ENCODE measurements at regions not wholly inside any gene's neighbourhood (a gene's known extent, or its start where the extent isn't known, plus 50 kb on each side); places are given as distances from the start of the nearest gene placed in this dataset.

DNA sequence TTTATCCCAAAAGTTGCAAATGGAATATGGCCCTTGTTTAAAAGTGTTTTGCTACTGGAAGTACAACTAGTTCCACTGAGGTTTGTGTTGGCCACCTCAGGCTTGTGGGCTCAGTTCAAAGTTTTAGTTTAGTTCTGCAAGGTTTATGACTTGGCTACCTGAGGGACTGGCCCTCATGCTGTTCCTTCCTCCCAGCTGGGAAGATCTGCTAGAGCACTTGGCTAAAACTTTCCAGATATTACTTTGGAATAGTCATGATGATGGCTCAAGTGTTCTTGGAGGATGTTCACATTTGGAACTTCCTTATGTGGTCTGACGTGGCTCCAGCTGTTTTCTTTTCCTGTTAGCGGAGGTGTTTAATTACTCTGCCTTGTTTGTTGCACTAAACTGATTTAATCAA lies 110.2 kb upstream of the IVNS1ABP start:
- no peak for DNase-seq

DNA sequence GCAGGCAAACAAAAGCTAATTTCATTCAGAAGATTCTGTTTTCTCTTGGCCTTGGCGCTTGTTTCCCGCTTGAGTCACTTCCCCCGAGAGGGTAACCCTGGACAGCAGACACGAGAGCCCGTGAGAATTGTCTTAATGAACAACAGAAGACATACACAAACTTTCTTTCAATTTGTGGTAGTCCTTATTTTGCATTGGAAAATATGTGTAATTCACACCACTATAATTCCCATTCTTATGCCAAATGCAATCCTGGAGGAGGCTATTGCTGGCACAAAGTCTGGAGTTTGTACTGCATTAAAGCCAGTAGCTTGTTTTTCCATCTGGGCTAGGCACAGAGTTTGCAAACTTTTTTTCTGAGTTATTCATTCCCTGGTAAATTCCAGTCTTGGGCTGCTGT lies 109.8 kb upstream of the IVNS1ABP start:
- no peak for DNase-seq

DNA sequence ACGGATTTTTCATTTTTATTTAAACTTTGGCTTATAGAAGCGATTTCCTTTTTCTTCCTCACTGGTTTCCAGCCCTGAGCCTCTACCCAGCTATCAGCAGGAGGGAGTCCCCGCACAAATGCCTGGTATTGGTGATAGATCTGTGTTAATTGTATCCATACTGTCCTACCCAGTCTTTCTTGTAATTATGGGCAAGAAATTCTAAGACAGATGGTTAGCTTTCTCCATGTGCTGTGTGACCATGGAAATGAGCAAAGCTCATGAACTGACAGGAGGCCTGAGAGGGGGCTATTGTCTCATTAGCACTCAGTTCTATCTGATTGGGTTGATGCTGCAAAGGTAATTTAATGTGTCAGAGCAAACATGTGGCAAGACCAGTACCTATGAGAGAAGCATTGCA lies 108.1 kb upstream of the IVNS1ABP start:
- DNase-seq = no peak

DNA sequence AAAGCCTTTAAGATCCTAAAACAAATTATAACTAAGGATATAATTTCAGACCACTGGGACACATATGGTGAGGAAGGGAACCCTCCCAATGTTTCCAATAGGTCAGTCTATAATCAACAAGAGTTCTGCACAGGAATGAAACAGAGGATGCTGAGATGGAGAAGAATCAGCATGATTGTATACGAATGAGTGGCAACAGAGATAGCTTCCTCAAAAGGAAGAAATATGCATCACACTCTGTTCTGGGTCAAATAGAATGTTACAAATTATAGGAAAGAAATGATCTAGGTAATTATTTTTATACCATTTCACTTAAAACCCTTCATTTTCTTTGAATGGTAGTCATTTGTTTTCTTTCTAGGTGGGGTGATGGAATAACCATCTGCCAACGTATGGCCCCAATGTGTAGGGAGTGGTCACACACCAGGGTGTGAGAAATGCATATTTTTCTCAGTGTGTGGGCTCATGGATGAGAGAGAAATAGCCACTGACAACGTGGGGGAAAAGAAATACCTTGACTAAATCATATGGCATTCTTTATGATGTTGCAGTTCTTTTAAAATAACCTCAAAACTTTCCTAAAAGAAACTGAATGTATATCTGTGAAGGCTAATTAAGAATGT lies 104.6 kb upstream of the IVNS1ABP start:
- DNase-seq = no peak

DNA sequence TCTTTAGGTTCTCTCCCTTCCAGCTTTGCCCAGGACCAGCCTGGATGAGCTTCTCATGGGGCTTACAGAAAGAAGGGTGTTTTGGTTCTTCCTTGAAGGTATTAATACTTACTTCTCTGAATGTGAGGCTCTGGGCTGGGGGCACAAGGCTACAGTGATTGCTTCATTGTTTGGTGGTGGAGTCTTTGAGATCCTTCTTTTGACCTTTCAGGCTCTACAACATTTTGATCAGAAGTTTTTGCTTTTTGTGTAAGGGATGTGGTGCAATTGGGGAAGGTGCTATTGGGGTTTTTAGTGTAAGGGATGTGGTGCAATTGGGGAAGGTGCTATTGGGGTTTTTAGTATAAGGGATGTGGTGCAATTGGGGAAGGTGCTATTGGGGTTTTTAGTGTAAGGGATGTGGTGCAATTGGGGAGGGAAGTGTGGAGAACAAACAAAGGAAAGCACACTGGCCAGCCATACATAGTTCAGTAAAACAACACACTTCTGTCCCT lies 103.6 kb upstream of the IVNS1ABP start:
- no peak for DNase-seq

DNA sequence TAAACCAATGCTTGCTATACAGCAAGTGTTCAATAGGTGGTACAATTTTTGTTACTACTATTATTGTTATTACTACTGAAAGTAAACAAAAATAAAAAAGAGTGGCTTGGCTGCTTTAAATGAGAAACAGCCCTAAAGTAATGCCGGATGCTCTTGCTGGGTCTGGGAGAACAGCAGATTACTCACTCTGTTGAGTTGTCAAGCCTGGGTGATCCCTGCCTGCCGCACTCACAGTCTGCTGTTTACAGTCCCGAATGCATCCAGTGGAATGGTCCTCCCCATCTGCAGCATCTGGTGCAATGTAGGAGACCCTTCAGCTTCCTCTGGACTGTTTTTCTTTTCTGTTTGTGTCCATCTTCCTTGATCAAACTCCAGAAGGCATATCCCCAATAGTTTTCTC lies 102.7 kb upstream of the IVNS1ABP start:
- DNase-seq = no peak

DNA sequence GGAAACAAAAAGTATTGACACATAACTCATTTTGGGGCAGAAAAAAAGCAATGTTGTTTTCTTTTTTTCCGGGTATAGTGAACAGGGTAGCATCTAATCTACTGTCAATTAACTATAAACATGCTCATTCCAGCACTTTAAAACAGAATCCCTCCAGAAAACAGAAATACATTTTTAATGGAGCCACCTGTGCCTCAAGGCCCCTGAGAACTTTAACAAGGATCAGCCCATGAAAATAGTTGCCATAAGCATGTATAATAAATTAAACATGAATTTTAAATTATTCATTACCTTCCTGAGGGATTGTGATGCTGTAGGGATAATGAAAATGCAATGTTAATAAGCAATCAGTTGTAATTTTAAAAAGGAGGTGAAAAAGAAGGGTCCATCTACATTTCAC lies 101.4 kb upstream of the IVNS1ABP start:
- DNase-seq = no peak

DNA sequence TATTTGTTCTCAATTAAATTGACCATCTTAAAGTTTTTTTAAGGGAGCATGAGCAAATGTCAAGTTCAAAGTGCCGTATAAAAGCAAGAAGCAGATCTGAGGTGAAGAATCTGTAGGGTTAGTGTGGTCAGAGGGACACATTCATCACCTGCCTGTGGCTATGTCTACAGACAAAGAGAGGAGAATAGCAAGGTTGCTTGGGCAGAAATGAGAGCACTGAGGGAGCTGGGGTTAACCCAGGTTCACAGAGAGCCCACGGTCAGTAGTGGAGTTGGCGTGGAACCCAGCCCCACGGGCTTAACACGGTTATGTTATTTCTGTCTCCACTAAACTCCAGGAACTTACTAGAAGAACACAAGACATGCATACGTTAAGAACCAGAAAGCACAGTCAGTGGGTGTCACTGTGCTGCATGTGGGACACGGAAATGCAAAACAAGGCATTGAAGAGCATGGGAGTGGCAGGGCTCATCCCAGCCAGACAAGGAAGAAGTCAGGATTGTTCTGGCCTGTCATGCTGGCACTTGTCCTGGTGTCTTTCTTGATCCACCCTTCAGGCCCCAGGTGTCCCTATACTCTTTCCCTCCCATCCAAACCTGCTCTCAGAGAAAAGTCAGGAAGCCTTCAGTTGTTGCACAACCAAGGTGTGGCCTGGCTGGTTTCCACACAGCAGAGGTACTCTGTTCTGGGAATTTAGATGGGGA lies 95.5 kb upstream of the IVNS1ABP start:
- no peak for DNase-seq

DNA sequence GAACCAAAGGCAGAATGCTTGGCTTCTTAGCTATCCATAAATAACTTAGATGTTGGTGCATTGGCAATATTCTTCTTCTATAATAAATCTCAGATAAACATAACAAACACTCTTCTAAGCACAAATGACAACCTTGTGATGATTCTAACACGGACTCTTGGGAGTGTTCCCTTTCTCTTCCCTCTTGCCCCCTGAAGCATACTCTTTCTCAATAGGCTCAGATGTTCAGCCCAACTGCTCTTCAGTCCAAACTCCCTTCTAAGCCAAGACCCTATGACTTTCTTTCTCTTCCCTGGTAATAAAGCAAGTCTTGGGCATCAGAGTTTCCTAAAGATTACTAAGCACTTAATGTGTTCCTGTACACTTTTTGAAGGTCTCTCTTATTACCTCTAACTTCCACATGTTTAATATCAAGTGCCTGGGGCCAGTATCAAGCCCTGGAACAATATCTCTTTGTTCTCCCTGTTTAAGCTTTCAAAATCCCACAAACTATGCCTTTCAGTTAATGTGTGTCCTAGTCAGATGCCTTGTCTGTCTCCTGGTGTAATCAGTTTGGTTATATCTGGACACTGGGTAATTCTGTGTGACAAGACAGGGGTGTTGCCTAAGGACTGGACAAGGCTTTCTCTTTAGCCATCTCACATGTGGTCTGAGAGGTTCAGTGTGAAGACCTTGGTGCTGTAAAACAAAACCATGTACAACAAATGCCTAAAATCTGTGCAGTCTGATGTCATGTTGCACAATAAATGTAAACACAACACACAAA lies 92.9 kb upstream of the IVNS1ABP start:
- DNase-seq = no peak

DNA sequence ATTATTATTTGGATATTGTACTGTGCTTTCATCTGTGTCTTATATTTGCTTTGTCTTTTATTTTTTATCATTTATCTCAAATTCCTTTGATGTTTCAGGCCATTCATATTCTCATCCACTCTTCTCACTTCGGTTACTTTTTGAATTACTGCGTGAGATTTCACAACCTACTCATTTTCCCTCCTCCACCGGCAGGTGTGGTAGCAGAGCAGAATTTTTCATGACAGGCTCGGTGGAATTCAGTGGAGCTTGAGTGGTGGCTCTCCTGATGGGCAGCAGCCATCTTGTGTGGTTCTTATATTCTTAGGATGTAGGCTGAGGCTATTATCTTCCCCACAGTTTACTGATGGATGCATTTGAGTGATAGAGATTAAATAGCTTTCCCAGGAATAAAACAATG lies 92.3 kb upstream of the IVNS1ABP start:
- no peak for DNase-seq

DNA sequence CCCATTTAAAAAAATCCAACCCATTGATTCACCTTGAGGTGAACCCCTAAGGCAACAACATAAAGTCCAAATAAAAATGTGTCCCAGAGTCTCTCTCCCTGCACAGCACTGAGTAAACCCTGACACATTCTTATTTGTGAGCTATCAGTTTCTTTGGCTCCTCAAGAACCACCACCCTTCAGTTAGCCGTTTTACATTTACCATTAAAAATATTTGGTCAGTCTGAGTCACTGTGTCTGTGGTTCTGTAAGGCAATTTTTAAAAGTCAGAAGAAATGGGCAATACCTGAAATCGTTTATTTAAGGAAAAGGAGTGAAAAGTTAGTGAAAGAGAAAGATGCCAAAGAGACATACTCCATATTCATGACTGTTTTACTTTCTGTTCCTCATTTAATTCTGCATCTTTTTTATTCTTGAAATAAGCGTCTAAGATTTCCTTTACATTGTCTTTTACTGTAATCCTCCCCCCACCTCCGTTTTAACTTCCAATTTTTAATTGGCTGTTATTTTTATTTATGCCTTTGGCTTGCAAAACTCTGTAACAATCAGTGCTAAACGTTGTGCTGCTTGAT lies 91.7 kb upstream of the IVNS1ABP start:
- DNase-seq = no peak

DNA sequence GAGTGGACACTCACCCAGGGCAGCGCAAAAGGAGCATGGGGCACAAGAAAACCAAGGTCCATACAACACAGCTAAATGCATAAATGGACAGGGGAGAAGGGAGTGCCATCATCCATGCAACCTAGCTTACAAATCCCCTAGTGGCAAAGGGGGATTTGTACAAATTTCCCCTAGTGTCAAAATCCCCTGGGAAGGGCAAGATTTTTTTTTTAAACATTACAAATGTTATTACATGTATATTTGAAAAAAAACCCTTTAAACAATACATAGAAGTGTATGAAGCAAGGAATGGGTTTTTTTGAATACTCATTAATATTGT lies 89.6 kb upstream of the IVNS1ABP start:
- no peak for DNase-seq

DNA sequence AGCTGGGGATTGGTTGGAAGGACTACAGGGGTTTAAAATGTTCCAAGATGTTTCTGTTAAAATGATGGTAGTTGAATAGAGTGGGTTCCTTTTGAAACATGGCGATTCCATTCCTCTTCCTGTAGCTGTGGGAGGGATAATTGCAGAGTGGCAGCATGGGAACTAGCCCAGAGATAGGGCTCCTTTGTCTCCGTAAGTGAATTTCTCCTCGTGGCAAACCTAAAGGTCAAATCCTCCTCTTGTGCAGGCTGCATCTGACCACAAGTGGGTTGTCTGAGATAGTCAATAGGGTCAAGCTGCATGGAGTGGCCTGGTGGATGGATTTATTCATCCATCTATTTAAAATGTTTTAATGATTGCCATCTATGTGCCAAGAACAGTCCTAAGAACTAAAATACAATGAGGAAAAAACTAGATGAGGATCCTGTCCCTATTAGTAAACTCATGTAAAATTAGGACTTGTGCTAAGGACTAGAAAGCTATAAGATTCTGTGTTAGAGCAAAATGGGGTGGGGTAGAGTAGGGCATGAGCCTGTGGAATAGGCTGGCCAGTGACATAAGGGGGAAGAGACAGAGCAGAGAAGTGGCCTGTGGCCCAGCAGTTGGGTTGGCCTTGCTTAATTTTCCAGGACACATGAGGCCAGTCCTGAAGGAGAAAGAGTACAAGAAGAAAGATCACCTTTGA lies 89.1 kb upstream of the IVNS1ABP start:
- no peak for DNase-seq

DNA sequence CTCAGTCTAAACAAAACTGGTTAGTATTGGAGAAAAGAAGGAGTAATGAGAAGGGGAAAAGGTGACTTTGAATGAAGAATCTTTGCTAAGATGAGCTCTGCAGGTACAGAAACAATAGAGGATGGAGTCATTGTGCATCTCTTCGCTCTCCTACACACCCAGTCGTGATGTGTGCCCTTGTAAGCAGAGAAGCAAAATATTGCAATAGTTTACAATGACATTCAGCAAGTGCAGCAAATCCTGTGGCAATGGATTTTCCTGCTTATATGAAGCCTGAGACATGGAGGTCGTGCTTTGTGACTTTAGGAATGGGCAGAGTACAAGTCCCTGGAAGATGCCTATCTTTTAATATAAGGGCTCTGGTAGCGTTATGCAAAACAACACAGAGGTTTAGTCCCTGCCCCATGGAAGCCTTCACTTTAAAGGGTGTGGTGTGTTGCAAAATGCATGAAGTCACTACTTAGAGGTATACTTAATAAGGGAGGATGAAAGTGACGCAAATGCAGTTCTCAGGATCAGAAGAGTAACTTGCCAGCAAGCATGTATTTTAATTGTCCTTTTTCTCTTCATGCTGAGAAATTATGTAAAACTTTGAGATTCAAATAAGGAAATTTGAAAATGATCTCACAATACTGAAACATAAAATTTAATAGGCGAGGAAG lies 88.0 kb upstream of the IVNS1ABP start:
- DNase-seq = no peak

DNA sequence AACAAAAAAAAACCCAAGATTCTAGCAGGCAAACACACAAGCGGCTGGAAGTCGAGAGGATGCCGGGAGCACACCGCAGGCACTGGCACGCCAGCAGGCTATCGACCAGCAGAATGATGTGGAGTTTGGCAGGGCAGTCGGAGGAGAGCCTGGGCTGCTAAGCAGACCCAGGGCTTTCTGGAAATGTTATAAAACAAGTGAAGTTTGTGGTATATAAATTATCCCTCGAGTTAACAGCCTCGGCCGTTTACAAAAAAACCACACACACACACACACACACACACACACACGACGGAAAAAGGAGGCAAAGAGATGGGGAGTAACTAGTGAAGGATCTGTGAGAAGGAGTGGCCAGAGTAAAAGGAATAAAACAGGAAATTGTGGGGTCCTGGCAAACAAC lies 87.2 kb upstream of the IVNS1ABP start:
- DNase-seq = no peak

DNA sequence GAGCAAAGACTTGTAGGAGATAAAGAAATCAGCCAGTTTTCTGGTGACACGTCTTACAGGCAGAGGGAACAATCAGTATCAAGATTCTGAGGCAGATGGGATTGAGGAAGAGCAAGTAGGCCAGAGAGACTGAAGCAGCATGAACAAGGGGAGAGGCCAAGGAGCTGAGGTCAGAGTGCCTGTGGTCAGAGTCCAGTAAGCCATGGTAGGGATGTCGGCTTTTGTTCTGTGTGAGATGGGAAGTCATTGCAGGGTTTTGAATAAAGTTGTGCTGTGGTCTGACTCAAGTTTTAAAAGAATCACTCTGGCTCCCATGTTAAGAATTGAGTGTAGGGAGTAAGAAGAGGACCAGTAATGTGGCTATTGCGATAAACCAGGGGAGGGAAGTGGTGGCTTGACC lies 85.9 kb upstream of the IVNS1ABP start:
- no peak for DNase-seq

DNA sequence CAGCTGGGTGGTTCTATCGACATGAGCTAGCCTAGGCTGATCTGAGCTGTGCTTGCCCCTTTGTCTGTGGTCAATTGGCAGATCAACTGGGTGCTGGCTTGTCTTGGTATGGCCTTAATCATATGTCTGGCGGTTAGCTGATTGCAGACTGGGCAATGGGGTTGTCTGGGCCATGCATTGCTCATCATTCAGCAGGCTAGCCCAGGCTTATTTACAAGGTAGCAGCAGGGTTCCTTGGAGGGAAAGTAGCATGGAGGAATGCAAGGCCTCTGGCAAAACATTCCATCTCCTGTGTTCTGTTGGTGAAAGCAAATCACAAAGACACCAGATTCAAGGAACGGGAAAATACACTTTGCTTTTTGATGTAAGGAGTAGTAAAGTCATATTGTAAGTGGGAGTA lies 84.0 kb upstream of the IVNS1ABP start:
- no peak for DNase-seq

DNA sequence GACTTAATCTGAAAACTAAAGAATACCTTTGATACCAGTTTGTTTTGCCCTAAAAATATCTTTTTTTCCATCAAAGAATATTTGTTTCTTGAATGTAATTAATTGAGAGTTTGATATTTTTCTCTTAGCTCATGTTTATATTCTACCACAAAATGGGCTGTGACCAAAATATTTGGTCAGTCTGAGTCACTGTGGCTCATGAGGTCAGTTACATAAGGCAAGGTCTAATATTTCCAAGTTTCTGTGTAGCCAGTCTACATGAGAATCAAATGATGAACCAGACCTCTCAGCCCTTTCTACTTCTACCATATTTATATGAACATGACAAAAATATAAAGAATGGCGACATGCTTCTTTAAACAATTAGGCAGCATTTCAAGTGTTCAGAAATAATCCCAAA lies 83.0 kb upstream of the IVNS1ABP start:
- DNase-seq = no peak

DNA sequence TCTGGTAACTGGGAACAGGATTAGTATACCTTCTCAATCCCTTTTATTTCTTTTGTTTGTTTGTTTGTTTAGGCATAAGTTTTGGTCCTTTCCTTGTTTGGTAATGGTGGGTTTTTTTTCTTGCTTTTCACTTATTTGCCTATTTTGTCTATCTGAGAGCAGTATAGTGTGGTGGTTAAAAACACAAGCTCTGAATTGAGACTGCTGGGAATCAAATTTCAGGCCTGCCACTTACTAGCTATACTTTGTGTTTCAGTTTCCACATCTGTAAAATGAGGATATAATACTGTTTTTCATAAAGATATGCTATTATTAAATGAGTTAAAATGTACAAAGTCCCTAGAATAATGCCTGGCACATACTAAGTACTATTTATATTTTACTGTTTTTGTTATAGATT lies 81.6 kb upstream of the IVNS1ABP start:
- DNase-seq = no peak

DNA sequence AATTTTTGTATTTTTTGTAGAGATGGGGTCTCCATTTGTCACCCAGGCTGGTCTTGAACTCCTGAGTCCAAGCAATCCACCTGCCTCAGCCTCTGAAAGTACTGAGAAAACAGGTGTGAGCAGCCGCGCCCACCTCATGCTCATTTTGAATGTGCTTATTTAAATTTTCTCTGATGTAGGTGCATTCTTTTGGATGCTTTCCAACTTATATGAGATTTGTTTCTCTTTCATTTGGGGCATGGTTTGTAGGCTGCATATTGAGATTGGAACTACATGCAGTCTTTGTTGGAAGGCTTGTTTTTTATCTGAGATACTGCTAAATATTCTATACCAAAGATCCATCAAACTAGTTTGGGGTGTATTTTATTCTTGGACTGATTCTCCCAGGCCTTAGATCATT lies 81.0 kb upstream of the IVNS1ABP start:
- DNase-seq = no peak

DNA sequence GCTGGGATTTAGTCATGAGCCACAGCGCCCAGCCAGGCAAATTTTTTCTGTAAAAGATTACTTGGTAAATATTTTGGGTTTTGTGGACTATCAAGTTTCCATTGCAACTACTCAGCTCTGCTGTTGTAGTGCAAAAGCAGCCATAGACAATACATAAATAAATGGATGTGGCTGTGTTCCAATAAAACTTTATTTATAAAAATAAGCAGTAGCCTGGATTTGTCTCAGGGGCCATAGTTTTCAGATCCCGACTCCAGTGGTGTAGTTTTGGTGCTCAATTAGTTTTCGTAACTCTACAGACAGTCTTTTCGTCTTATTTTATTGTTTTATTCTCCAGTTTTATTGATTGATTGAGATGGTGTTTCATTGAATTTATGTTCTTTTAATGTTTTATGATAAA lies 80.1 kb upstream of the IVNS1ABP start:
- DNase-seq = no peak

DNA sequence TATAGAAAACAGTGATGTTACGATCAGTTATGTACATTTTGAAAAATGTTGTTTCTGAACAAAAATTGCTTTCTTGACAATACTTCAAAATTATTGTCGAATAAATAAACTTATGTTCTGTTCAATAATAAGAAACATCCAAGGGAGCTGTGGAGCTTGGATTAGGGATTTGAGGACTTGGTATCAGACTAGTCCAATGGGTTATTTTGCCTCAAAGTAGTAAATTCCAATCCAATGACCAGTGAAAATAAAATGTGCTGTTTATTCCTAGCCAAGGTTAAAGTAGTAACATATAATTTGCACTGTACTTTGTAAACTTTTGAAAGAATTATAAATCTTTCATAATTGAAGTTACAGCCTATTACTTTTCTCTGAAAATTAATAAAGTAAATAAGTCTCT lies 79.1 kb upstream of the IVNS1ABP start:
- no peak for DNase-seq

DNA sequence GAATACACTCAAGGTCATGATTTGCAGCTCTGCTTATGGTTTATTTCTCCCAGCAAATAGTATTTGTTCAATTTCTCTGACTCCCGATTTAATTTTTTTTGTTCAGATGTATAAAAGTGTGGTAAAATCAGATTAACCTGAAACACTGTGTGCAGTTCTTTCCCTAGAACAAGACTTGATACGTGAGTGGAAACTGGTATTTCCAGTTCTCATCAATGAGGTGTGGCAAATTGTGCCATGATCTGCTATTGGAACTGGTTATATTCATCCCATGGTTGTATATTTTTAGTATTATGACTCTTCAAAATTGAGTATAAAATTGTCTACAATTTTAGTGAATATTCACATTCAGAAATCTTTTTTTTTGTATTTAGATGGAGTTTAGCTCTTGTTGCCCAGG lies 76.8 kb upstream of the IVNS1ABP start:
- DNase-seq = no peak
